ENCODE measurements at regions not wholly inside any gene's neighbourhood (a gene's known extent, or its start where the extent isn't known, plus 50 kb on each side); places are given as distances from the start of the nearest gene placed in this dataset.

DNA sequence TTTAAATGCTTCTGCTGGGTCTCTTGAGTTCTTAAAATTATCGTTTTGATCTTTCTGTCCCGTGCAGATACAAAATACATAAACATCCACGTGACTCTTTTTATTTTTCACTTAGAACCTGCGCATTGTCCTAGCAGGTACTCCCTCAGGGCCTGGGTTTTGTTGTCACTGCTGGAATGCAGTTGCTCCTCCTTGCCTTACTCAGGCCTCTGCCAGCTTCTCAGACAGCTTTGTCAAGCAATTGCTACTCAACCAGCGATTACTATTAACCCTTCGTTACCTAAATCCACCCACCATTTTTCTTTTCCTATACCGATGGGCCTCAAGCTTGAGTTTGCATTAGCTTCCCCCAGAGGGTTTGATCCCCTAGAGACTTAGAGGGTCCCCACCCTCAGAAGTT is 405.9 kb upstream of the RBFOX1 start:
- TF ChIP-seq, protein P1, sequence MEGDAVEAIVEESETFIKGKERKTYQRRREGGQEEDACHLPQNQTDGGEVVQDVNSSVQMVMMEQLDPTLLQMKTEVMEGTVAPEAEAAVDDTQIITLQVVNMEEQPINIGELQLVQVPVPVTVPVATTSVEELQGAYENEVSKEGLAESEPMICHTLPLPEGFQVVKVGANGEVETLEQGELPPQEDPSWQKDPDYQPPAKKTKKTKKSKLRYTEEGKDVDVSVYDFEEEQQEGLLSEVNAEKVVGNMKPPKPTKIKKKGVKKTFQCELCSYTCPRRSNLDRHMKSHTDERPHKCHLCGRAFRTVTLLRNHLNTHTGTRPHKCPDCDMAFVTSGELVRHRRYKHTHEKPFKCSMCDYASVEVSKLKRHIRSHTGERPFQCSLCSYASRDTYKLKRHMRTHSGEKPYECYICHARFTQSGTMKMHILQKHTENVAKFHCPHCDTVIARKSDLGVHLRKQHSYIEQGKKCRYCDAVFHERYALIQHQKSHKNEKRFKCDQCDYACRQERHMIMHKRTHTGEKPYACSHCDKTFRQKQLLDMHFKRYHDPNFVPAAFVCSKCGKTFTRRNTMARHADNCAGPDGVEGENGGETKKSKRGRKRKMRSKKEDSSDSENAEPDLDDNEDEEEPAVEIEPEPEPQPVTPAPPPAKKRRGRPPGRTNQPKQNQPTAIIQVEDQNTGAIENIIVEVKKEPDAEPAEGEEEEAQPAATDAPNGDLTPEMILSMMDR (IDR thresholded peaks at IDR 0.05; ENCODE audit: low read depth, low read length): no peak
- TF ChIP-seq POLR2A (IDR thresholded peaks at IDR 0.05; ENCODE audit: extremely low read depth, insufficient read length): no peak
- TF ChIP-seq, protein P2, sequence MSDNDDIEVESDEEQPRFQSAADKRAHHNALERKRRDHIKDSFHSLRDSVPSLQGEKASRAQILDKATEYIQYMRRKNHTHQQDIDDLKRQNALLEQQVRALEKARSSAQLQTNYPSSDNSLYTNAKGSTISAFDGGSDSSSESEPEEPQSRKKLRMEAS (IDR thresholded peaks at IDR 0.05; ENCODE audit: low read depth, low read length): no peak
